ENCODE measurements at regions not wholly inside any gene's neighbourhood (a gene's known extent, or its start where the extent isn't known, plus 50 kb on each side); places are given as distances from the start of the nearest gene placed in this dataset.
A peak's percentile ranks its signal among the peaks of the same experiment; 100 is the strongest.
"Not testable (repeated sequence)": the region's sequence is repeated elsewhere in the genome, so short reads cannot be mapped to it uniquely, and the experiment has no call there.

DNA sequence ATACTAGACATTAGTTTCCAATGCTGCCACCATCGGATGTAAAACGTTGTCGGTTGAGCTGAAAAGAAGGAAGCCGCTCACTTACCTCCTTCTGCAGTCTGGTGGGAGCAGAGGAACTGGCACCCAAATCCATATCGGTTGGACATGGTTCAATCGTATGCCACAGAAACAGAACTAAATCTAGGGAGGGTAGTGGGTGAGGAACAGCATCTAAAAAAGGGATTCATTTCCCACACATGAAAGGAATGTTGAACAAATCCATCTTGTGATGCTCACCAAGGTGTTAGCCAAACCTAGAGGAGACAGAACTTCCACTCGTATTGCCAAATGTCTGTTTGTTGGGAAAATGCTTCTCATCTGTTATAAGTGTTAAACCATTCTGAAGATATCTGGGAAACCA, 532.7 kb downstream of the NLGN4X start:
- no peak for DNase-seq

DNA sequence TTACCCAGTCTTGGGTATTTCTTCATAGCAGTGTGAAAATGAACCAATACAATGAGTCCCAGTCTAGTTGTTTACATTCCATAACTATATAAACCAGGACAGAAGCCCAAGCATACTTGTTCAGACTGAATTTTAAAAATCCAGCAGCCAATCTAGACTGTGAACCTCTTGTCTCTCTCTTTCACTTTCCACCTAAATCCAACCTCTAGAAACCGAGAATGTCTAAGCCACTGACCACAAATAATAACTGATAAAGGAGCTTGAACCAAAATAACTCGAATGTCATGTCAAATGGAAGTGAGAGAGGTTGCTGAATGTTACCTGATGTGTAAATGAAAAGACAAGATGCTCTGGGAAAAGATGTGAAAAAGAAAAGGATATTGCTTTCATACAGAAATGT, 544.7 kb downstream of the NLGN4X start:
- no peak for DNase-seq

GRCh38 chrX:5681159-5681558, 547.5 kb downstream of the NLGN4X start:
- DNase-seq = peak in 1 of 2 experiments; percentile 59

DNA sequence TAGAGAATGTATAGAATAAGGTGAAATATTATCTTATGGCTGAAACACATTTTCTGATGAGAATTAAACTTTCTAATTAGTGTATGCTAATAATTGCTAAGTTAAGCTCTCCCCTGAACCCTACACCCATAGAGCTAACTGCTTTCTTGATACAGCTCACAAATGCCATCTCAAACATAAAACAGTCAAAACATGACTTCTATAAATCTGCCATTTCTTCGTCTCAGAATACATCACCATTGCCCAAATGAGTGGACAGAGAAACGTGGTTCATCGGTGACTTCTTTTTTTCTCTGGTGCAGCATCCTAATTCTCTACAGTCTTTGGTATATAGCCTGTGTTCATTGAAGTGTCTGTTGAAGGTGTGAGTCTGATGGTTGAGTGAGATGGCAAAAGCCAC, 554.6 kb downstream of the NLGN4X start:
- DNase-seq = no peak

GRCh38 chrX:5672099-5672498, 556.6 kb downstream of the NLGN4X start:
- DNase-seq = no peak

- DNase-seq = not testable (repeated sequence)
Measured at GRCh38 chrX:5666689-5667088, 562.0 kb downstream of the NLGN4X start.

- no peak for DNase-seq
Measured at GRCh38 chrX:5656544-5656943, 572.1 kb downstream of the NLGN4X start.

GRCh38 chrX:5650904-5651303, 577.8 kb downstream of the NLGN4X start:
- DNase-seq = no peak

DNA sequence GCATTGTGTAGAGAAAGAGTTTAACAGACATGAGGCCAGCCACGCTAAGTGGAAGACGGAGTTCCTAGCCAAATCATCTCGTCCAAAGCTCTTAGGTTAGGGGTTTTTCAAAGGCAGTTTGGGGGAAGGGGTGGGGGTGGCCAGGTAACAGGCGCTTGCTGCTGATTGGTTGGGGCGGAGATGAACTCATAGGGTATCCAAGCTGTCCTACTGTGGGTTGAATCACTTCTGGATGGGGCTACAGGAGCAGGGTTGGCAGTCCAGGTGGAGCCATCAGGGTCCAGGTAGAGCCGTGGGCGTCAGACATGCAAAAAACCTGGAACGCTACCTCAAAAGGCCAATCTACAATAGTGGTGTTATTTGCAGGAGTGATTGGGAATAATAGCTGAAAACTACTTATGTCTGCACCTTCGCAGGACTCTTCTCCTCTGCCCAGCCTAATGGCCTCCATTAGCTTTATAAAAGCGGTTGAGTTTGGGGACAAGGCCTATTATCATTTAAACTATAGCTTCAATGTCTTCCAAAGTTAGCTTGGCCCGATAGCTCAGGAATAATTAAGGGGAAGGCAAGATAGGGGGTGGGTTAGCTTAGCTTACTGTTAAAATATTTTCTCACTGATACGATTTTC, 579.6 kb downstream of the NLGN4X start:
- DNase-seq = no peak

- DNase-seq = no peak
Measured at GRCh38 chrX:5646818-5647217, 581.8 kb downstream of the NLGN4X start.

GRCh38 chrX:5644776-5645175, 583.9 kb downstream of the NLGN4X start:
- no peak for DNase-seq

- DNase-seq = peak in 1 of 2 experiments; percentile 57
Measured at GRCh38 chrX:5640071-5640470, 588.6 kb downstream of the NLGN4X start.

- no peak for DNase-seq
Measured at GRCh38 chrX:5638572-5638971, 590.1 kb downstream of the NLGN4X start.

DNA sequence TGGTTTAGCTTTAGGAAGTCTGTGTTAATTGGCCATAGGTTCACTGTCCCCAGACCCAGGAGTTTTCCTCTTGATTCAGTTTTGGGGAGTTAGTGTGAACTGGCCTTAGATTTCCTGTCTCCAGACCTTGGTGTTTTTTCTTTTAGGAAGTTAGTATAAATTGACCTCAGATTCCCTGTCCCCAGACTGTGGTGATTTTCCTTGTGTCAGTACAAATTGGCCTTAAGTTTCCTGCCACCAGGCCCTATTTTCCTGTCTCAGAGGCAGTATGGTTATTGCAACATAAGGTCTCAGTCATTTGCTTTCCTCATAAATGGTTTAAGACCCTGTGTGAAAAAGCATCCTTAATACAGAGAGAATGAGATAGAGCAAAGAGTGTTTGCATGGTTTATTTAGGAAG, 595.8 kb downstream of the NLGN4X start:
- no peak for DNase-seq

DNA sequence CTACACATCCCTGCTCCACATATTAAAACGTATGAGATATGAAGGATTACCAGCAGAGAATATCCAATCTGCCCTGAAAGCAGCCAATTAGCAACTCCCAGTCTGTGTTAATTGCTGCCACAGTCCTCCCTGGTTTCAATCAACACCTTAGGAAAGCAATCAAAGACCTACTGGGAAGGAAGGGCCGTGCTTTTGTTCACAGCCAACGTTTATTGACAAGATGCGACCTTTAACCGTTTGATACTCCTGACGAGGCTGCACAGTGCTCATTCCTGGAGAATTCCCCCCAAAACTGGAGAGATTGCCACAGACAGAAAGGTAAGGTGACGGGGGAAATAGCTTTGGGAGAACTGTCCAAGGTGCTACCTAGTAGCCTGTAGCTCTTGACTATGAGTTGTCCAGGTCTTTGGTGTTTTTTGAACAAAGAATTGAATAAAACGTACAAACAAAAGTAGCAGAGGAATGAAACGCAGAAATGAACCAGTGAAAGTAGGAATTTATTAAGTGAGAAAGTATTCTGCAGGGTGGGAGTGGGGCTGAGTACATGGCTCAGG, 596.5 kb downstream of the NLGN4X start:
- no peak for DNase-seq

GRCh38 chrX:5617666-5618065, 611.0 kb downstream of the NLGN4X start:
- no peak for DNase-seq

GRCh38 chrX:5595570-5595969, 633.1 kb downstream of the NLGN4X start:
- peak; percentile 37 to 50 for DNase-seq

GRCh38 chrX:5586726-5587125, 641.9 kb downstream of the NLGN4X start:
- peak; percentile 9 to 59 for DNase-seq

DNA sequence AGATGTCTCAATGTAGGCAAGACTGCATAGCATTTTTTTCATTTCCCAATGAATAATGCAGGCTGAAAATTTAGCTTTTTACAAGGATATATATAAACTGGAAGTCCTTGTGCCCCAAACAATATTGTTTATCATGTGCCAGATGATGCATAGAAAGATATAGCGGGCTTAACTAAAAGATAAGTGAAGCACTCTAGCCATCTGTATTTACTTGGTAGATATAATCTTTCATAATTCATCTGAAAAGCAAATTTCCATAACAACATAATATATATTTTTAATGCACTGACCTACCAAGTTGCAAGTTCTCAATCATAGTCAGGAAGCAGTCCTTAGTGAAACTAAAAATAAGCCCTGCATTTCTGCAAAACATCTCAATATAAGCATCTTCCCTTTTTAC, 653.3 kb downstream of the NLGN4X start:
- no peak for DNase-seq

- DNase-seq = no peak
Measured at GRCh38 chrX:5568934-5569333, 659.7 kb downstream of the NLGN4X start.

- DNase-seq = no peak
Measured at GRCh38 chrX:5559386-5559785, 669.3 kb downstream of the NLGN4X start.

DNA sequence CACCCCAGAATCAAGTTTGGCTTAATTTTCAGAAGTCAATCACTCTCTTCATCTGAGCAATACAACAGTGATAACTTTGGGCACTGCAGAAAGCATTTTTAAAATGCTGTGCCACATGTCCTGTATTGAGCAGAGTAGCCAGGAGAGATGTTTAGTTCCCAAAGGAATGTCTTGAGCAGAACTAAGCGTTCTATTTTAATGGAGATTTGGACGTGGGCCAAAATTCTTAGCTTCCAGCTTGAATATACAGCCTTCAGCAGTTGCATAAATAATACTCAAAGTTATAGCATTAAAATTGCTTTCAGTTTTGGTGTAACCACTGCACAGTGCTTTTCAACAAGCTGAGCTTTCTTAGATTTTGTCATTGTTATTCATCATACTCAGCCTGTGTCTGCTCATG, 679.2 kb downstream of the NLGN4X start:
- no peak for DNase-seq

- no peak for DNase-seq
Measured at GRCh38 chrX:5537098-5537497, 691.6 kb downstream of the NLGN4X start.

DNA sequence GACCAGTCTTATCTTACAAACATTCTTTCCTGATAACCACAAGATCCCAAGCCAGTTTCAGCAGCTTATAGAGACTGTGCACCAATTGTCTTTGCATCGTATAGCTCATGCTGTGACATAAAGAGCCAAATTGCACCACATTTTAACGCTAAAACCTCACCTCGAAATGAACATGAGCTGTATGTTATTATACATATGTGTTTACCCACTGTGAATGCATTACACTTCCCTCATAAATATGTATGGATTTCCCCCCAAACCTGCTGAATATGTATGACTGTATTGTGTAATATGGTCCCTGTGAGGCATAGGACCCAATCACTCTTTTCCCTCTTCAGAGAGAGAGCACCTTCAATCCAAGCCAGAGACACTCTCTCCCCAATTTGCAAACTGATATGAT, 692.4 kb downstream of the NLGN4X start:
- no peak for DNase-seq

DNA sequence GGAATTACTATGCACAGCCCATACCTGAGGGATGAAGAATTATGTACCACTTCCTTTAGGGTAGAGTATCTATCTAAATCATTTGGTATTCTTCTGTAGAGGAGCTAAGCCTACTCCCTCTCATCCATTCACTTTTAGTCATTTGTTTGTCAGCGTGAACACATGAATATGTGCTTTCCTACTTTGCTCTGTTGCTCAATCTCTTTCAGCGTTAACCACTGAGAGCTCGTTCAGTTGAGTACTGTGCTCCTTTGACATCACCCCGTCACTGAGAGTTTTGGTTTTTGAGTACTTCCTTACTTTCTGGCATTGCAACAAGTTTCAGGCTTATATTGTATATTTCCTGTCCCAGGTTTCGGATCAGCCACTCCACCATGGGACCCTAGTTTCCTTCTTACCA, 700.6 kb downstream of the NLGN4X start:
- DNase-seq = no peak
